ENCODE measurements at regions not wholly inside any gene's neighbourhood (a gene's known extent, or its start where the extent isn't known, plus 50 kb on each side); places are given as distances from the start of the nearest gene placed in this dataset.

- no peak for TF ChIP-seq CTCF (IDR thresholded peaks at IDR 0.05; ENCODE audit: extremely low read depth in 1 of 2, insufficient read depth in 1 of 2, low read depth in 1 of 2, low read length in 2 of 2)
- no peak for TF ChIP-seq GATA2 (IDR thresholded peaks at IDR 0.05; ENCODE audit: insufficient read depth, insufficient read length, low read depth, low read length)
- no peak for TF ChIP-seq POLR2AphosphoS5 (IDR thresholded peaks at IDR 0.05; ENCODE audit: insufficient read depth, low read depth, low read length)
- TF ChIP-seq POLR2A (IDR thresholded peaks at IDR 0.05; ENCODE audit: low read depth, low read length) = no peak
- no peak for TF ChIP-seq MYC (IDR thresholded peaks at IDR 0.05; ENCODE audit: low read depth, low read length)
- no peak for TF ChIP-seq EZH2 (IDR thresholded peaks at IDR 0.05; ENCODE audit: borderline replicate concordance, low read depth, low read length, severe bottlenecking)
- TF ChIP-seq FOS (IDR thresholded peaks at IDR 0.05; ENCODE audit: borderline replicate concordance, insufficient read depth, low read length) = no peak
- TF ChIP-seq JUN (IDR thresholded peaks at IDR 0.05; ENCODE audit: borderline replicate concordance, insufficient read depth, insufficient read length, low read depth) = no peak
- TF ChIP-seq, protein P1, sequence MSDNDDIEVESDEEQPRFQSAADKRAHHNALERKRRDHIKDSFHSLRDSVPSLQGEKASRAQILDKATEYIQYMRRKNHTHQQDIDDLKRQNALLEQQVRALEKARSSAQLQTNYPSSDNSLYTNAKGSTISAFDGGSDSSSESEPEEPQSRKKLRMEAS (IDR thresholded peaks at IDR 0.05; ENCODE audit: insufficient read depth, insufficient read length) = no peak
These were observed 265.9 kb upstream of the SPHKAP start for GRCh38 chr2:228447266-228447915.

Data from endothelial cell of umbilical vein (primary cell).